DND-41 (cell line): ENCODE measurements at regions not wholly inside any gene's neighbourhood (a gene's known extent, or its start where the extent isn't known, plus 50 kb on each side); places are given as distances from the start of the nearest gene placed in this dataset.

Experiments used
- ATAC-seq: fragments of 200-7000 bp; cut with Tn5 transposase; 3 replicates; pipeline ENCODE4 v1.9.1; 2021; ENCODE audit warnings: low read depth; ENCODE audit not compliant: insufficient read depth
- DNase-seq: peaks from one replicate; pipeline ENCODE4 v3.0.0-alpha.2; 2020
- H2AFZ ChIP-seq: 2 replicates; pipeline ENCODE4 v1.6.0; 2012; ENCODE audit warnings: low read depth, low read length
- H3K27ac ChIP-seq: 2 replicates; pipeline ENCODE4 v1.5.1; 2012; ENCODE audit warnings: low read length, inconsistent platforms
- H3K27me3 ChIP-seq: fragments of 200-600 bp; sonication (generic); 2 replicates; pipeline ENCODE4 v1.6.0; 2012; ENCODE audit warnings: low read length, mild to moderate bottlenecking, inconsistent platforms; ENCODE audit not compliant: insufficient read depth, poor library complexity
- H3K36me3 ChIP-seq: 2 replicates; pipeline ENCODE4 v1.5.1; 2012; ENCODE audit warnings: low read length, inconsistent platforms; ENCODE audit not compliant: insufficient read depth
- H3K4me1 ChIP-seq: 2 replicates; pipeline ENCODE4 v1.5.1; 2012; ENCODE audit warnings: mild to moderate bottlenecking, low read length; ENCODE audit not compliant: insufficient read depth
- H3K4me2 ChIP-seq: 2 replicates; pipeline ENCODE4 v1.6.0; 2012; ENCODE audit warnings: mild to moderate bottlenecking, moderate library complexity, low read length, inconsistent platforms; ENCODE audit not compliant: insufficient read depth
- H3K4me3 ChIP-seq, 2 experiments: fragments of 200-600 bp in 1 of 2; shearing (Covaris generic) in 1 of 2; 2 replicates each; pipeline ENCODE4 v1.5.1; 2012 to 2016; ENCODE audit warnings: inconsistent platforms in 2 of 2, low read length in 2 of 2, mild to moderate bottlenecking in 2 of 2, low read depth in 1 of 2, moderate library complexity in 1 of 2
- H3K79me2 ChIP-seq: 2 replicates; pipeline ENCODE4 v1.6.0; 2012; ENCODE audit warnings: low read length, inconsistent platforms; ENCODE audit not compliant: insufficient read depth
- H3K9ac ChIP-seq: 2 replicates; pipeline ENCODE4 v1.6.0; 2012; ENCODE audit warnings: low read depth, mild to moderate bottlenecking, inconsistent platforms, low read length, moderate library complexity
- H3K9me3 ChIP-seq: 2 replicates; pipeline ENCODE4 v1.5.1; 2012; ENCODE audit warnings: low read length, moderate library complexity, mild to moderate bottlenecking, inconsistent platforms; ENCODE audit not compliant: insufficient read depth, severe bottlenecking
- H4K20me1 ChIP-seq: 2 replicates; pipeline ENCODE4 v1.6.0; 2012; ENCODE audit warnings: low read length; ENCODE audit not compliant: insufficient read depth
- EZH2 ChIP-seq: IDR thresholded peaks from 3 replicates; pipeline ENCODE4 v1.6.1; 2012; ENCODE audit warnings: borderline replicate concordance, low read depth, mild to moderate bottlenecking, moderate library complexity, low read length, inconsistent platforms; ENCODE audit not compliant: severe bottlenecking
- TF ChIP-seq, protein P1 (sequence below): IDR thresholded peaks from 2 replicates; pipeline ENCODE4 v1.5.1; 2012; ENCODE audit warnings: borderline replicate concordance, low read length, moderate library complexity, mild to moderate bottlenecking; ENCODE audit not compliant: poor library complexity, severe bottlenecking; ENCODE audit errors: extremely low read depth

DNA sequence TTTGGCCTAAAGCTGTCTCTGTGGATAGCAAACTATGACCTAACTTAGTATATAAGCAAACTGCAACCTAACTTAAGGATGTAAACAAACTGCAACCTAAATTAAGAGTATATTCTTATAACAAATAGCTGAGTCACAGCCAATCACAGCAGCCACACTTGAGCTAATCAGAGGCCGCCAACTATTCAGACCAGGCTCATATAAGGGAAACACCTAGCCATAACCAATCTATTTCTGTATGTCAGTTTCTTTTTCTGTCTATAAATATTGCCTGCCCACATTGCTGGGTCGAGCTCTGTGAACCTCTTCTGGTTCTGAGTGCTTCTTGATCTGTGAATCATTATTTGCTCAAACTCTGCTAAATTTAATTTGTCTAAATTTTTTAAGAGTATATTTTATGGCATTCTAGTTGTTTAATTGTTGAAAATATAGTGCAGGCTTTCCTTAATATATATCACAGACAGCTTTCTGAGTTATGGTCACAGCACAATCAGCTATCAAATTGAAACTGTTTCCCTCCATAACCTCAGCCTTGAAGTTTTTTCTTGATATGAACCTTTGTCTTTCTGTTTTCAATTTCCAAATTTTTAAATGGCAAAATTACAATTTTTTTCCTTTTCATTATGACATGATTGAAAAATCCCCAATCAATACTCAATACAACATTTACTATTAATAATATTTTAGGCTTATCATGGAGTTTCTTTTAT is 327.1 kb upstream of the NUDT12 start:
- Histone ChIP-seq H3K9ac (no peak overlapping the region), H3K4me2 (no peak overlapping the region), H3K4me3 (no peak overlapping the region), H3K36me3 (no peaks in the 10 kb centered on the region), H4K20me1 (no peaks in the 10 kb centered on the region), H3K27ac (no peak overlapping the region), H3K27me3 (no peaks in the 10 kb centered on the region), H3K79me2 (no peaks in the 10 kb centered on the region), H3K9me3 (no peaks in the 10 kb centered on the region), H3K4me1 (no peaks in the 10 kb centered on the region), H2AFZ (no peak overlapping the region)
- ATAC-seq (no peak), DNase-seq (no peak)
- TF ChIP-seq, protein P1, sequence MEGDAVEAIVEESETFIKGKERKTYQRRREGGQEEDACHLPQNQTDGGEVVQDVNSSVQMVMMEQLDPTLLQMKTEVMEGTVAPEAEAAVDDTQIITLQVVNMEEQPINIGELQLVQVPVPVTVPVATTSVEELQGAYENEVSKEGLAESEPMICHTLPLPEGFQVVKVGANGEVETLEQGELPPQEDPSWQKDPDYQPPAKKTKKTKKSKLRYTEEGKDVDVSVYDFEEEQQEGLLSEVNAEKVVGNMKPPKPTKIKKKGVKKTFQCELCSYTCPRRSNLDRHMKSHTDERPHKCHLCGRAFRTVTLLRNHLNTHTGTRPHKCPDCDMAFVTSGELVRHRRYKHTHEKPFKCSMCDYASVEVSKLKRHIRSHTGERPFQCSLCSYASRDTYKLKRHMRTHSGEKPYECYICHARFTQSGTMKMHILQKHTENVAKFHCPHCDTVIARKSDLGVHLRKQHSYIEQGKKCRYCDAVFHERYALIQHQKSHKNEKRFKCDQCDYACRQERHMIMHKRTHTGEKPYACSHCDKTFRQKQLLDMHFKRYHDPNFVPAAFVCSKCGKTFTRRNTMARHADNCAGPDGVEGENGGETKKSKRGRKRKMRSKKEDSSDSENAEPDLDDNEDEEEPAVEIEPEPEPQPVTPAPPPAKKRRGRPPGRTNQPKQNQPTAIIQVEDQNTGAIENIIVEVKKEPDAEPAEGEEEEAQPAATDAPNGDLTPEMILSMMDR = no peak
- TF ChIP-seq EZH2 = no peak

DNA sequence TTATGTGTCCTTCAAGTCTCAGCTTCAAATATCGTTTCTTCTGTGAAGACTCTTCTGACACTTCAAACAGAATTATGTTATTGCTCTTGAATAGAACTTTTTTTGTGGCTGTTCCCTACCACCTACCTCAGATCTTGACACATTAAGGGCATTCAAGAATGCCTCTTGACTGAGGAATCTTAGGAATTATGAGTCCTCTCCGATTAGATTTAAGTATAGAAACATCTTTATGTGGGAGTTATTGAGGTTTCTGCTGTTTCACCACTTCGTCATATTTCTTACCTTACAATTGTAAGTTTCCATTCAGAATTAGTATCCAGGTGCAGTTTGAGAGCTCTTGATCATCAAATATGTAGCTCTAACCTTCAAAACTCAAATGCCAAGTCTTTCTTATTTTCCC is 324.2 kb upstream of the NUDT12 start:
- ATAC-seq = no peak
- no peak overlapping the region for H2AFZ ChIP-seq
- H3K27me3 ChIP-seq = no peaks in the 10 kb centered on the region
- no peaks in the 10 kb centered on the region for H3K36me3 ChIP-seq
- H3K4me1 ChIP-seq = no peaks in the 10 kb centered on the region
- no peak for DNase-seq
- H3K9ac ChIP-seq = no peak overlapping the region
- H3K79me2 ChIP-seq = no peaks in the 10 kb centered on the region
- H3K4me2 ChIP-seq = no peak overlapping the region
- H3K27ac ChIP-seq = no peak overlapping the region
- no peak for TF ChIP-seq EZH2
- TF ChIP-seq, protein P1 = no peak
- no peaks in the 10 kb centered on the region for H3K9me3 ChIP-seq
- H4K20me1 ChIP-seq = no peaks in the 10 kb centered on the region
- H3K4me3 ChIP-seq = no peak overlapping the region

DNA sequence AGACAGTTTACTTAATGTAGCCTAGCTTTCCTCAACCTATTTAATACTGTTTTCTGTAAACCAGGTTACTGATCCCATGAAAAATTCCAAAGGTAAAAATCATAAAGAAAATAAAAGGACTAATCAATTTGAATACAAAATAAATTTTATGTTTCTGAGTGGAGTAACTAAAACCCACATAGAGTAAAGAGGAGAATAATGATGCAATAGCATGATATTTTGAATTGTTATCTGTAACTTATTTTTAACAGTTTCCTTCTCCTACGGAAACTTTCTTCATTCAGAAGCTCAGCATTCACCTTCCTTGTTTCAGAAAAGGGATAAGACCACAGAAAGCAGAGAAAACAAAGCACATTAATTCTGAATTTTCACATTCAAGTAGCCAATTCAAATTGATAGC is 320.6 kb upstream of the NUDT12 start:
- no peak for ATAC-seq
- no peak overlapping the region for H2AFZ ChIP-seq

More for the DNA sequence above, 320.6 kb upstream of the NUDT12 start:
- Histone ChIP-seq H3K4me3 (no peak overlapping the region), H3K79me2 (no peaks in the 10 kb centered on the region), H3K4me2 (no peak overlapping the region), H3K4me1 (no peaks in the 10 kb centered on the region), H3K9me3 (no peaks in the 10 kb centered on the region), H3K27ac (no peak overlapping the region), H3K36me3 (no peaks in the 10 kb centered on the region), H3K27me3 (no peaks in the 10 kb centered on the region), H3K9ac (no peak overlapping the region), H4K20me1 (no peaks in the 10 kb centered on the region)
- DNase-seq = no peak
- no peak for TF ChIP-seq EZH2
- TF ChIP-seq, protein P1 = no peak
